Adrenal gland (tissue), 5 donors: ENCODE measurements at regions not wholly inside any gene's neighbourhood (a gene's known extent, or its start where the extent isn't known, plus 50 kb on each side); places are given as distances from the start of the nearest gene placed in this dataset.

Source experiments
- POLR2A ChIP-seq, 2 donors: fragments of 450-650 bp; IDR thresholded peaks; one replicate each; pipeline ENCODE4 v1.6.1; 2017; ENCODE audit warnings: antibody characterized with exemption in 2 of 2, mild to moderate bottlenecking in 2 of 2, moderate library complexity in 1 of 2
- TF ChIP-seq, protein P1 (sequence below), 6 experiments: fragments of 450-650 bp in 4 of 6; fragments of 200-600 bp in 2 of 6; sonication (generic) in 1 of 6; IDR thresholded peaks; 1 replicate in 5 of 6; 2 replicates in 1 of 6; pipeline versions ENCODE4 v1.5.1 to v1.8.0; 2016 to 2021; ENCODE audit warnings: antibody characterized with exemption in 6 of 6, mild to moderate bottlenecking in 2 of 6, moderate library complexity in 1 of 6
- donor health status: DM: no; HTN: no; CAD: no.

DNA sequence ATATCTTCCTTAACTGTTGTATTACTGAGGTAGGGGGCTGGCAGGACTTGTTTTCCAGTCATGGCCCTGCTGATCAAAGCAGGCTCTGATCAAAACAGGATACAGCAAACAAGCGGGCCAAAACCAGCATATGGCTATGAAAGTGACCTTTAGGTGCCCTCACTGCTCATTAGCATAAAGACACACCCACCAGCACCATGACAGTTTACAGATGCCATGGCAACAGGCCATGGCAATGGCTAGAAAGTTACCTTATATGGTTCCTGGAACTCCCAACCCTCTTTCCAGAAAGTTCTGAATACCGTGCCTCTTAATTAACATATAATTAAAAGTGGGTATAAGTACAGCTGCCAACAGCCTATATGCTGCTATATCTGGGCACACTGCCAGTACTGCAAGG is 551.4 kb upstream of the SGCG start:
- TF ChIP-seq, protein P1, sequence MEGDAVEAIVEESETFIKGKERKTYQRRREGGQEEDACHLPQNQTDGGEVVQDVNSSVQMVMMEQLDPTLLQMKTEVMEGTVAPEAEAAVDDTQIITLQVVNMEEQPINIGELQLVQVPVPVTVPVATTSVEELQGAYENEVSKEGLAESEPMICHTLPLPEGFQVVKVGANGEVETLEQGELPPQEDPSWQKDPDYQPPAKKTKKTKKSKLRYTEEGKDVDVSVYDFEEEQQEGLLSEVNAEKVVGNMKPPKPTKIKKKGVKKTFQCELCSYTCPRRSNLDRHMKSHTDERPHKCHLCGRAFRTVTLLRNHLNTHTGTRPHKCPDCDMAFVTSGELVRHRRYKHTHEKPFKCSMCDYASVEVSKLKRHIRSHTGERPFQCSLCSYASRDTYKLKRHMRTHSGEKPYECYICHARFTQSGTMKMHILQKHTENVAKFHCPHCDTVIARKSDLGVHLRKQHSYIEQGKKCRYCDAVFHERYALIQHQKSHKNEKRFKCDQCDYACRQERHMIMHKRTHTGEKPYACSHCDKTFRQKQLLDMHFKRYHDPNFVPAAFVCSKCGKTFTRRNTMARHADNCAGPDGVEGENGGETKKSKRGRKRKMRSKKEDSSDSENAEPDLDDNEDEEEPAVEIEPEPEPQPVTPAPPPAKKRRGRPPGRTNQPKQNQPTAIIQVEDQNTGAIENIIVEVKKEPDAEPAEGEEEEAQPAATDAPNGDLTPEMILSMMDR (IDR thresholded peaks at IDR 0.05), result no peak
- no peak for TF ChIP-seq POLR2A (IDR thresholded peaks at IDR 0.05)
